Fibroblast of lung (primary cell): ENCODE measurements at regions not wholly inside any gene's neighbourhood (a gene's known extent, or its start where the extent isn't known, plus 50 kb on each side); places are given as distances from the start of the nearest gene placed in this dataset.

ENCODE experiments used
- EZH2 ChIP-seq: IDR thresholded peaks from 2 replicates; pipeline ENCODE4 v1.5.1; 2012; ENCODE audit warnings: low read length, control low read depth, mild to moderate bottlenecking; ENCODE audit errors: missing control alignments
- TF ChIP-seq, protein P1 (sequence below), 2 donors: IDR thresholded peaks in 1 of 2; conservative IDR thresholded peaks in 1 of 2; 1 replicate in 1 of 2; 2 replicates in 1 of 2; pipeline ENCODE4 v1.5.1; 2011 to 2012; ENCODE audit warnings: low read length in 2 of 2, control low read depth in 1 of 2, inconsistent platforms in 1 of 2, low read depth in 1 of 2, mild to moderate bottlenecking in 1 of 2

DNA sequence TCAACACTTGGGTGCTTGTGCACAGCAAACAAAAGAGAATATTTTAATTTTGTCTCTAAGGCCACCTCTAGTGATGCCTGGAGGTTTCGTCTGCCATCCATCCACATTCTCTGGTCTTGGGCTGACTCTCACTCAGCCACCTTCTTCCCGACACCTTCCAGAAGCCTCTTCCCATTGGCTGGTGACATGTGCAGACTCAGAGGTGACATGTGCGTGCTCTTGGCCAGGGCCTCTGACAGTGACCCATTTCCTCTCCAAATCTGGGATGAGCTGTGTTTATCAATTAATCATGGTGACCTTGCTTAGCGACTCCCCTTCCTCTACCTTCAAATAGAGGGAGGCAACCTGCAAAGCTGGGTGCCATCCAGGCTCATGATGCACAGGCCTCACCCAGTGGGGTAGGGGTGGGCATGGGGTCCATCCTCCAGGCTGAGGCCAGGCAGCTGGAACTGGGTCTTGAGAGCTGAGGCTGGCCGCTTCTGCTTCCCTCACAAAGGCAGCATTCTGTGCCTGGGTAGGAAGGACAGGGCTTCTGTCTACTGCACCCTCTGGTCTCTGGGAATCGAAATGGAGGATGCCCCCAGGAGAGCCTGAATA, 91.8 kb downstream of the DHCR7 start:
- TF ChIP-seq, protein P1, sequence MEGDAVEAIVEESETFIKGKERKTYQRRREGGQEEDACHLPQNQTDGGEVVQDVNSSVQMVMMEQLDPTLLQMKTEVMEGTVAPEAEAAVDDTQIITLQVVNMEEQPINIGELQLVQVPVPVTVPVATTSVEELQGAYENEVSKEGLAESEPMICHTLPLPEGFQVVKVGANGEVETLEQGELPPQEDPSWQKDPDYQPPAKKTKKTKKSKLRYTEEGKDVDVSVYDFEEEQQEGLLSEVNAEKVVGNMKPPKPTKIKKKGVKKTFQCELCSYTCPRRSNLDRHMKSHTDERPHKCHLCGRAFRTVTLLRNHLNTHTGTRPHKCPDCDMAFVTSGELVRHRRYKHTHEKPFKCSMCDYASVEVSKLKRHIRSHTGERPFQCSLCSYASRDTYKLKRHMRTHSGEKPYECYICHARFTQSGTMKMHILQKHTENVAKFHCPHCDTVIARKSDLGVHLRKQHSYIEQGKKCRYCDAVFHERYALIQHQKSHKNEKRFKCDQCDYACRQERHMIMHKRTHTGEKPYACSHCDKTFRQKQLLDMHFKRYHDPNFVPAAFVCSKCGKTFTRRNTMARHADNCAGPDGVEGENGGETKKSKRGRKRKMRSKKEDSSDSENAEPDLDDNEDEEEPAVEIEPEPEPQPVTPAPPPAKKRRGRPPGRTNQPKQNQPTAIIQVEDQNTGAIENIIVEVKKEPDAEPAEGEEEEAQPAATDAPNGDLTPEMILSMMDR (conservative IDR thresholded peaks at IDR 0.05 in 1 of 2, IDR thresholded peaks at IDR 0.05 in 1 of 2; ENCODE audit: low read depth in 1 of 2, low read length in 2 of 2): no peak
- TF ChIP-seq EZH2: no peak
